HG03571 (cell line): ENCODE measurements at regions not wholly inside any gene's neighbourhood (a gene's known extent, or its start where the extent isn't known, plus 50 kb on each side); places are given as distances from the start of the nearest gene placed in this dataset.
"Not testable (repeated sequence)": the region's sequence is repeated elsewhere in the genome, so short reads cannot be mapped to it uniquely, and the experiment has no call there.

ENCODE experiments used
- ATAC-seq: cut with Tn5 transposase; IDR thresholded peaks from one replicate; pipeline ENCODE4 v1.9.1; 2021; ENCODE audit not compliant: unreplicated experiment

DNA sequence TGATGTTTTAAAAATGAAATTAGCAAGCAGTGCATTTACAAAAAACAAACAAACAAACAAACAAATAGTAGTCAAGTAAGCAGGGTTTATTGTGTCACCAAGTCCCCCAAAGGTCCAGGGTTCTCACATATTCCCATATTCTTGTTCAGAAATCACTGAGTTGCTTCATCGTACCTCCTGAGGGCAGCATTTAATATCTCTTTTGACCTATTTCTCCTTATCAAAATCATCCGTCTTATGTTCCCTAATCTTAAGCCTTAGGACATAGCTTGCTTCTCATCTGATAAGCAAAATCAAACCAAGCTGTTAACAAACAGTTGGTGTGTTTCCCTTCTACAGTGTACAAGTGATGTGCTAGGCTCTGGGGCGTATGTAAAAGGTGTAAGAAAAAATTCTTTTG, 109.5 kb upstream of the MAN2A1 start:
- ATAC-seq, result no peak

DNA sequence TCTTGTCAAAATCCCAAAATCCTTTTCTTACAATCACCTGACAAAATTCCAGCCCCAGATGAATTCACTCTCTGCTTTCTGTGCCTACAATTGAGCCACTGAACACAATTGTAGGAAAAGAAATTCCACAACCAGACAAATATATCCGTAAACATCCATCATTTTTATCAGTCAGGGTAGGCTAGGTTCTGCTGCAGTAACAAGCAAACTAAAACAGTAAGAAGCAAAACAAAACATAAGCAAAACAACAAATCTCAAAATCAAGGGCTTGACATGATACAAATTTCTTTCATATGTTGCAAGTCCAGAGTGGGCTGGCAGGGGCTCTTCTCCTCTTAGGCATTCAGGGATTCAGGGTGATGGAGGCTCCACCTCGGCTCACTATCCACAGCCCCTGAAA, 114.2 kb upstream of the MAN2A1 start:
- ATAC-seq, result no peak

DNA sequence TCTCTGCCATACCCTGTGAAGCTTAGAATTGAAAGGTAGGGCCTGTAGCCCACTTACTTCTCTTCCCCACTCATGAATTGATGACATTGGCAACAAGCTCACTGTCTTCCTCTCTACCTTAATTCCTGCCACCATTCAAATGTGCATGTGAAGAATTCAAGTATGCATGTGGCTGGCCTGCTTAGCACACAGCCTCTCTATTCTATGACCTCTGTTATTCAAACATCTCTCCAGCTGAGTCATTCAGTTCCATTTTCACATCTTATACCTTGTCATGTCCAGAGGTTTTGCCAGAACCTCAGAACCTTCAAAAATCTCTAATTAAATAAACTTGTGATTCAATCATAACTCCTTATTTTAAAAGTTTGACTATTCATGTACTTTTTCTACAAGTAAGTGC, 114.7 kb upstream of the MAN2A1 start:
- ATAC-seq, result no peak

DNA sequence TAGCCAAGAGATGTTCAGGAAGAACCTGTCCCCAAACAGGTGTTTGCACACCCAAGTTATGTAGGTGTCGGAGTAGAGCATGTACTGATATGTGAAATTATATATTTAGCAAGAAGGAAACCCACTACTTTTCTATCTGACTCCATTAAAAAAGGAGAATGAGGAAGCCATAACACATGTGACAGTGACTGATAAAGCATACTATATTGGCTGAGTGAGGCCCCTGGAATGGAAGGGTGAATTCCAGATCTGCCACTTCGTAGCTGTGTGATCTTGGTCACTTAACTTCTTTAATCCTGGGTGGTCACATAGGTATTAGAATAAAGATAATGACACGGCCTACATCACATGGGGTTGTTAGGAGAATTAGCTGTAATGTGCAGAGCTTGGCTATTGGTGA, 116.0 kb upstream of the MAN2A1 start:
- no peak for ATAC-seq

DNA sequence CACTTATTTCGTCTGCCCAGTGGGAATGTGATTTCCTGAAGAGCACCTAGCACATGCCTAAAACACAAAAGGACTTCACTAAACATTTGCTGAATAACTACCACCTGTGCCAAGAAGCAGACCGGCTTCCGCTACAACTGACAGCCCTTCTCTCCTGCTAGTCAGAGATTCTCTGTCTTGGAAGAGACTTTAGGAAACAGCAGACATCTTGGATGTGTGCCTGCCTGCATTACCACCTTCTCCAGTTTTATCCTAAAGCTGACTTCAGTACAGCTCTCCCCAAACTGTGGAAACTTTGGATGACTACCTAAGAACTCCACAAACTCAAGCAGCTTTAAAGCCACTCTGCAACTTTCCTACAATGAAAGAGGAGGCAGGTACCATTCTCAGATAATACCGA, 116.5 kb upstream of the MAN2A1 start:
- ATAC-seq, result no peak

DNA sequence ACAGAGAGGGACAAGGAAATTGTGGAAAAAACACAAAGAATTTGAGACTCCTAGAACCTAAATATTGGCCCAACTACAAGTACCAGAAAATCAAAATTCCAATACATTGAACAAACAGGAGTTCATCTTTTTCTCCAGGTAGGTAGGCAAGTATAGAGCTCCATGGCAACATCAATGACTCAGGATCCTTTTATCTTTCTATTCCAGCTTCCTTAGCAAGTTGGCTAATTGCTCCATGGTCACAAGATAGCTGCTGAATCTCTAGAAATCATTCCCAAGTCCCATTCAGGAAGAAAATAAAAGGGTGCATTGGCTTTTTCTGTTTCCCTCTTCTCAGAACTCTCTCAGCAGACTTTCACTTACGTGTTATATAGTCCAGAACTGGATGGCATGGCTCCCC, 117.9 kb upstream of the MAN2A1 start:
- ATAC-seq, result no peak

DNA sequence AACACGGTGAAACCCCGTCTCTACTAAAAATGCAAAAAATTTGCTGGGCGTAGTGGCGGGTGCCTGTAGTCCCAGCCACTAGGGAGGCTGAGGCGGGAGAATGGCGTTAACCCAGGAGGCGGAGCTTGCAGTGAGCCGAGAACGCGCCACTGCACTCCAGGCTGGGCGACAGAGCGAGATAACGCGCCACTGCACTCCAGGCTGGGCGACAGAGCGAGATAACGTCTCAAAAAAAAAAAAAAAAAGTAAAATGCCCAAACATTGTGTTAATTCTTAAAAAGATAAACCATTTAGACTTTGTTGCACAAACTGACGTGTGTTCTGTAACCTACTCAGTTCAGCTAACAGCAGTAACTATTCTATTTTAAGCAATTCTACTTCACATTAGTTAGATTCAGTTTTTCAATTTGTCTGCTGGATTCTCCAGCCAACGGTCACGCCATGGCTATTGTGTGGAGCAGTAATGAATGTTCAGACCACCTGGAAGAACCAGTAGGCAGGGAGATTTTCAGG, 119.3 kb upstream of the MAN2A1 start:
- ATAC-seq, result no peak

DNA sequence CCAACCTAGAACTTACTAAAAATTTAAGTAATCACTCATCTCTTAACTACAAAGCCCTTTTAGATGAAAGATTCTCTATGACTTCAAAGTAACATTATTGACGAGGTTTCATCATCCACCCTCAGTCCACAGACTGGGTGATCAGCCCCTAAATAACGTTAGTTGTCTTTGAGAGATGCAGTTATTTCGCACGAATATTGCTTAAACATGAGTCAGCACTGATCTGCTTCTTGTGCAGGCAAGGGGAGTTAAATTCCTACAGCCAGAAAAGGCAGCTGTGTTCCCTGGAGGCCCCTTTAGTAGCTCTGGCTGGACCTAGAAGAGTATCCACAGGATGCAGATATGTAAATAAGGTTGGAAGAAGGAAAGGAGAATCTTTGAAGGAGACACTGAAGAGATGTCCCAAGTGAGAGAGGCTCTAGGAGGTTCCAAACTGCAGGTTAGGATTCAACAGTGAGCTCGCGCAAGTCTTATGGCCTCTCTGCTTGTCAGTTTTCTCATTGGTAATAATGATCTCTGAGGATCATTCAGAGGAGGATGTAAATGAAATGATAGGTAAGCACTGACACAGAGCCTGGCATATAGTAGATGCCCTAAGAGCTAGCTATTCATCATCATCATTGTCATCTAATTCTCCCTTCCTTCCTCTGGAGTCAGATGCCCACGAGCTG, 122.2 kb upstream of the MAN2A1 start:
- no peak for ATAC-seq

DNA sequence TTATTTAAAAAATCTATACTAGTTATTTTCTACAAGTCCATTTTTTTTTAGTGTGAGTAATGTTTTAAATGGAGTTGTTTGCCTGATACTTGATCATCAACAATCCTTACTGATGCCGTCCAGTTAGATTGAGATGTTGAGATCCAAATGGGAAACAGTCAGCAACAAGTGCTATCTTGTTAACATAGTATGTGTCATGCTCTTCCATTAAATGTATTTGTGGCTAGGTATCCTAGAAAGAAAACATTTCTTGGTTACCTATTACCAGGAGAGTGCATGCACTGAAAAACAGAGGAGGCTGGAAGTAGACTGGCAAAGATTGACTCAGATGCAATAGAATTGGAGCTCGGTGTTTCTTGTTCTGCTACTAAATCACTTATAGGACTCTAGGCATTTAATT, 123.4 kb upstream of the MAN2A1 start:
- ATAC-seq, result no peak

DNA sequence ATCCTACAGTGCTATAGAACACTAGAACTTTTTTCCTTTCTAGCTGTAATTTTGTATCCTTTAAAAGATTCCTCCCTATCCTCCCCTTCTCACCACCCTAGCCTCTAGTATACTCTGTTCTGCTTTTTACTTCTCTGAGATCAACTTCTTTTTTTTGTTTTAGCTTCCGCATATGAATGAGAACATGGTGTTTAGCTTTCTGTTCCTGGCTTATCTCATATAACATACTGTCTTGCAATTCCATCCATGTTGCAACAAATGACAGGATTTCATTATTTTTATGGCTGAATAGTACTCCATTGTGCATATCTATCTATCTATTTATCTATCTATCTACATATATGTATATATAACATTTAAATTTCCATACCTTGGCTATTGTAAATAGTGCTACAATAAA, 126.0 kb upstream of the MAN2A1 start:
- ATAC-seq, result no peak

DNA sequence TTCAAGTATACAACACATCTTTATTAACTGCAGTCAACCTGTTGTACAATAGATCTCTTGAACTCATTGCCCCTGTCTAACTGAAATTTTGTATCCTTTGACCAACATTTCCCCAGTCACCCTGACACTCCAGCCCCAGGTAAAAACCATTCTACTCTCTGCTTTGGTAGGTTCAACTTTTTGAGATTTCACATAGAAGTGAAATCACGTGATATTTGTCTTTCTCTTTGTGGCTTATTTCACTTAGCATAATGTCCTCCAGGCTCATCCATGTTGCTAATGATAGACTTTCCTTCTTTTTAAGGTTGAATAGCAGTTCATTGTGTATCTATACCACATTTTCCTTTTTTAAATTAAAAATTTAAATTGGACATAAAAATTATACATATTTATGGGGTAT, 126.5 kb upstream of the MAN2A1 start:
- ATAC-seq, result no peak

DNA sequence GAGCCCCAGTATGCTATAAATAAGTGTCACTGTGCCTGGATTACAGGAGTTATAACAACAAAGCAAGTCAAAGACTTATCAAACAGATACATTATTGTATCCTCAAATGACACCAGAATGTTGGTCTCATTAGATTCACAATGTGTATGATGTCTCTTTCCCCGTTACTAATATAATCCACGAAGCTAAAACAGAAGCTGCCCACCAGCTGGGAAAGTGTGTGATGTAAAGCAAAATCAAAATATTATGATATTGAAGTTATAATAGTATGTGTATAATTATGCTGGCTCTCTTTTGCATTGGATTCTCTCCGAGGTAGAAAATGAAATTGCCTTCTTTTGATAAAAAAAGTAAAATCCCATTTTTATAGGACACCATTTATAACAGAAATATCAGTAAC, 127.3 kb upstream of the MAN2A1 start:
- ATAC-seq, result no peak

DNA sequence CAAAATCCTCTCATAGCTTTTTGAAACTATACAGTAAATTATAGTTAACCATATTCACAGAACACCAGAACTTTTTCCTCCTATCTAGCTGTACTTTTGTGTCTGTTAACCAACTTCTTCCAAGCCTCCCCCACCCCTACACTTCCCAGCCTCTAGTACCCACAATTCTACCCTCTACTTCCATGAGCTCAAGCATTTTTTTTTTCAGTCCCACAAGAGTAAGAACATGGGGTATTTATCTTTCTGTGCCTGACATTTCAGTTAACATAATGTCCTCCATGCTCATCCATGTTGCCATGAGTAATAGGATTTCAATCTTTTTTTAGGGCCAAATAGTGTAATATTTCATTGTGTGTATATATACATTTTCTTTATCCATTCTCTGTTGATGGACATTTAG, 128.3 kb upstream of the MAN2A1 start:
- ATAC-seq, result no peak

DNA sequence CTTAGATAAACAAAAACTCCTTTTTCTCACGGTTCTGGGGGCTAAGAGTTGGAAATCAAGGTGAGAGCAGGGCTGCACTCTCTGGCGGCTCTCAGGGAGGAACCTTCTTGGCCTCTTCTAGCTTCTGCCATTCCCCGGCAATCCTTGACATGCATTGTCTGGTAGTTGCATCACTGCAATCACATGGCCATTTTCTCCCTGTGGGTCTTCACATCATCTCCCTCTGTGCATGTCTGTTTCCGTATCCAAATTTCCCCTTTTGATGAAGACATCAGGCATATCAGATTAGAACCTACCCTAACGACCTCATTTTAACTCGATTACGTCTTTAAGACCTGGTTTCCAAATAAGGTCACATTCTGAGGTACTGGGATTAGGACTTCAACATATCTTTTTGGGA, 129.2 kb upstream of the MAN2A1 start:
- ATAC-seq, result no peak

DNA sequence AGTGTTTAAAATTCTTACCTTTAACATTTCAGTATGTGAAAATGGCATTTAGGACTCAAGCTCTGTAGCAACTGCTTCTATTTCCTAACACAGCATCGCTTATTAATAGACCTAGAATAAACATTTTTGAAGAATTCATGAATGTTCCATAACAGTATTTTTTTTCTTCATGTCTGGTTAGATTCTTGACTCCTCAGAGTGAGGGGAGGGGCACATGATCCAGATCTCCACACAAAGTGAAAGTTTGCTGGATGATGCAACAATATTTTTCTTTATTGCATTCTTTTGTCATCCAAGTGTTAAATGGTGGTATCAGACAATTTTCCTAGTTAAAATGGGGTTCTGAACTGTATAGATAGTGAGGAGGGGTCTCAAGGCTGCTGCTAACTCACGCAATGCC, 130.8 kb upstream of the MAN2A1 start:
- ATAC-seq, result no peak

DNA sequence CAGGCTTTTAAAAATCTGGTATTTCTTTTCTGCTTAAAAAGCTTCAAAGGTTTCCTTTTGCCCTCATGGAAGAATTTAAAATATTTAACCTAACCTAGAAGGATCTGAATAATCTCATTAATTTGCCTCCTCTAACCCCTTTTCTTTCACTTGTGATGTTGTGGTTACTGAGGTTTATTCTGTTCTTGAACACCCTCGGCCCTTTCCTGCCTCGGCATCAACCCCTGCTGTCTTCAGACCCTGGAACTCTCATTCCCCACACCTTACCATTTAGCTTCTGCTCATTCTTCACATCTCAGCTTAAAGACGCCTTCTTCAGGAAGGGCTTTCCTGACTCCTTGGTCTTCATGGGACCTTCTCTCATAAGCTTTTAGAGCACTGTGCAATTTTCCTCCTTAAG, 131.4 kb upstream of the MAN2A1 start:
- ATAC-seq, result no peak

DNA sequence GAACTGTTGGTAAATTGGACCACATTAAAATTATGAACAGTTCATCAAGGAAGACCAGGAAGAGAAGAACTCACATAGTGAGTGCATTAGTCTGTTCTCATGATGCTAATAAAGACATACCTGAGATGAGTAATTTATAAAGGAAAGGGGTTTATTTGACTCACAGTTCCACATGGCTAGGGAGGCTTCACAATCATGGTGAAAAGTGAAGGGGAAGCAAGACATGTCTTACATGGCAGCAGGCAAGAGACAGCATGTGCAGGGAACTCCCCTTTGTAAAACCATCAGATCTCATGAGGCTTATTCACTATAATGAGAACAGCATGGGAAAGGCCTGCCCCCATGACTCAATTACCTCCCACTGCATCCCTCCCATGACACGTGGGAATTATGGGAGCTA, 135.9 kb upstream of the MAN2A1 start:
- no peak for ATAC-seq

DNA sequence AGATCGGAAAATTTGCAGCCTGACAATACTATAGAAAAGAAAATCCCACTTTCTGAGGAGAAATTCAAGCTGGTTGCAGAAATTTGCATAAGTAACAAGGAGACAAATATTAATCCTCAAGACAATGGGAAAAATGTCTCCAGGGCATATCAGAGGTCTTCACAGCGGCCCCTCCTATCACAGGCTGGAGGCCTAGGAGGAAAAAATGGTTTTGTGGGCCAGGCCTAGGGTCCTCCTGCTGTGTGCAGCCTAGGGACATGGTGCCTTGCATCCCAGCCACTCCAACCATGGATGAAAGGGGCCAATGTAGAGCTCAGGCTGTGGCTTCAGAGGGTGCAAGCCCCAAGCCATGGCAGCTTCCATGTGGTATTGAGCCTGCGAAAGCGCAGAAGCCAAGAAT, 138.5 kb upstream of the MAN2A1 start:
- not testable (repeated sequence) for ATAC-seq

DNA sequence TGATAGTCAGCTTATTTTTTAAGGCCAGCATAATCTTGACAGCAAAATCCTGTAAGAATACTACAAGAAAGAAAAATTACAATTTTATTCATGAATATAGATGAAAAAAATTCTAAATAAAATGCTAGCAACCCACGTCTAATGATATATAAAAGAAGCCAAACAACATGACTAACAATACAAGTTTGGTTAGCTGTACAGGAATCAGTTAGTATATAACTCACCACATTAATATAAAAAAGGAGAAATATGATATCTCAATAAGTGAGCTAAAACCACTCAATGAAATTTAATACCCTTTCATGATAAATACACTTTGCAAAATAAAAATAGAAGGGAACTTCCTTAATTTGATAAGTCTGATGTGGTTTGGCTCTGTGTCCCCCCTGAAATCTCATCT, 139.7 kb upstream of the MAN2A1 start:
- no peak for ATAC-seq

DNA sequence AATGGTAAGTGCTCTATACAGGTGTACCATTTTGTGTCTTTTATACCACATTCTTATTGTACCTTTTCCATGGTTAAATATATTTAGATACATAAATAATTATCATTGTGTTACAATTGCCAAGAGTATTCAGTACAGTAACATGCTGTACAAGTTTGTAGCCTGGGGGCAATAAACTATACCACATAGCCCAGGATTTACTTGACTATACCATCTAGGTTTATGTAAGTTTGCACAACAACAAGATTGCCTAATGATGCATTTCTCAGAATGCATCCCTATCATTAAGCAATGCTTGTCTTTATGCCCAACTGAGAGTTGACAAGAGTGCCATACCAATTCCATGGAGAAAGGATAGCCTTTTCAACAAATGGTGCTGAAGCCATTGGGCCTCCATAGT, 136.7 kb upstream of the PJA2 start:
- no peak for ATAC-seq

DNA sequence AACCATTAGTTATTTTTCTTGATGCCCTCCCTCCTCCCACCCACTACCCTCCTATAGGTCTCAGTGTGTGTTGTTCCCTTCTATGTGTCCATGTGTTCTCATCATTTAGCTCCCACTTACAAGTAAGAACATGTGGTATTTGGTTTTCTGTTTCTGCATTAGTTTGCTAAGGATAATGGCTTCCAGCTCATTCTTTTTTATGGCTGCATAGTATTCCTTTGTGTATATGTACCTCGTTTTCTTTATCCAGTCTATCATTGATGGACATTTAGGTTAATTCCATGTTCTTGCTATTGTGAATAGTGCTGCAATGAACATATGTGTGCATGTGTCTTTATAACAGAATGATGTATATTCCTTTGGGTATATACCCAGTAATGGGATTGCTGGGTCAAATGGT, 135.1 kb upstream of the PJA2 start:
- not testable (repeated sequence) for ATAC-seq

DNA sequence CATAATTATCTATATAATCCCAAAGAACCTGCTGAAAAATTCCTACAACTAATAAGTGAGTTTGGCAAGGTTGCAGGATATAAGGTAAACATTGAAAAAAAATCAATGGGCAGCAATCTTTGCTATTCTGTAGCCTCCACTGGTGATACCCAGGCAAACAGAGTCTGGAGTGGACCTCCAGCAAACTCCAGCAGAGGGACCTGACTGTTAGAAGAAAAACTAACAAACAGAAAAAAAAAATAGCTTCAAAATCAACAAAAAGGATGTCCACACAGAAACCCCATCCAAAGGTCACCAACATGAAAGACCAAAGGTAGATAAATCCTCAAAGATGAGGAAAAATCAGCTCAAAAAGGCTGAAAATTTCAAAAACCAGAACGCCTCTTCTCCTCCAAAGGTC, 128.9 kb upstream of the PJA2 start:
- ATAC-seq, result not testable (repeated sequence)

DNA sequence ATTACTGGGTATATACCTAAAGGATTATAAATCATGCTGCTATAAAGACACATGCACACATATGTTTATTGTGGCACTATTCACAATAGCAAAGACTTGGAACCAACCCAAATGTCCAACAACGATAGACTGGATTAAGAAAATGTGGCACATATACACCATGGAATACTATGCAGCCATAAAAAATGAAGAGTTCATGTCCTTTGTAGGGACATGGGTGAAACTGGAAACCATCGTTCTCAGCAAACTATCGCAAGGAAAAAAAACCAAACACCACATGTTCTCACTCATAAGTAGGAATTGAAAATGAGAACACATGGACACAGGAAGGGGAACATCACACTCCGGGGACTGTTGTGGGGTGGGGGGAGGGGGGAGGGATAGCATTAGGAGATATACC, 125.3 kb upstream of the PJA2 start:
- ATAC-seq, result not testable (repeated sequence)
